Gastrocnemius medialis (tissue), 4 donors: ENCODE measurements at regions not wholly inside any gene's neighbourhood (a gene's known extent, or its start where the extent isn't known, plus 50 kb on each side); places are given as distances from the start of the nearest gene placed in this dataset.

Source experiments
- POLR2A ChIP-seq, 2 donors: fragments of 450-650 bp; IDR thresholded peaks; one replicate each; pipeline ENCODE4 v1.6.1; 2017; ENCODE audit warnings: antibody characterized with exemption in 2 of 2, mild to moderate bottlenecking in 2 of 2, moderate library complexity in 2 of 2
- TF ChIP-seq, protein P1 (sequence below), 5 experiments: fragments of 450-650 bp in 3 of 5; fragments of 200-600 bp in 2 of 5; sonication (generic) in 2 of 5; IDR thresholded peaks in 4 of 5; conservative IDR thresholded peaks in 1 of 5; 1 replicate in 4 of 5; 2 replicates in 1 of 5; pipeline ENCODE4 v1.5.1; 2016 to 2019; ENCODE audit warnings: antibody characterized with exemption in 5 of 5, mild to moderate bottlenecking in 3 of 5, moderate library complexity in 3 of 5

DNA sequence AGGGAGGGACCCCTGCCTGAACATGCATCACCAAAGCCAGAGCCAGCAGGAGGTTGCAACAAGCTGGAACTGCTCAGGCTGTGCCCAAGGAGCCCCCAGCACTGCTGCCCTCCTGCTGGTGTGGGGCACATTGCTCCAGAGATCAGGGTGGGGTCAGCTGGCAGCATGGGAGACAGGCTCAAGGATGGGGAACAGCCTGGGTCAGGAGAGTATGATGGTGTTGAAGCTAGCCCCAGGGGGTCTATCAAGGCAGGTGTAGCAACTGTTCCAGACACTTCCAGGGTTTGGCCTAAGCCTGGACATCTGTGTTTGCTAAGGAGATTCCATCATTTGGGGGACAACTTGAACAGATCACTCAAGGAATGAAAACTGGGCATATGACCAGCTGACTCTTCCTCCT, 133.1 kb downstream of the ATPSCKMT start:
- TF ChIP-seq, protein P1, sequence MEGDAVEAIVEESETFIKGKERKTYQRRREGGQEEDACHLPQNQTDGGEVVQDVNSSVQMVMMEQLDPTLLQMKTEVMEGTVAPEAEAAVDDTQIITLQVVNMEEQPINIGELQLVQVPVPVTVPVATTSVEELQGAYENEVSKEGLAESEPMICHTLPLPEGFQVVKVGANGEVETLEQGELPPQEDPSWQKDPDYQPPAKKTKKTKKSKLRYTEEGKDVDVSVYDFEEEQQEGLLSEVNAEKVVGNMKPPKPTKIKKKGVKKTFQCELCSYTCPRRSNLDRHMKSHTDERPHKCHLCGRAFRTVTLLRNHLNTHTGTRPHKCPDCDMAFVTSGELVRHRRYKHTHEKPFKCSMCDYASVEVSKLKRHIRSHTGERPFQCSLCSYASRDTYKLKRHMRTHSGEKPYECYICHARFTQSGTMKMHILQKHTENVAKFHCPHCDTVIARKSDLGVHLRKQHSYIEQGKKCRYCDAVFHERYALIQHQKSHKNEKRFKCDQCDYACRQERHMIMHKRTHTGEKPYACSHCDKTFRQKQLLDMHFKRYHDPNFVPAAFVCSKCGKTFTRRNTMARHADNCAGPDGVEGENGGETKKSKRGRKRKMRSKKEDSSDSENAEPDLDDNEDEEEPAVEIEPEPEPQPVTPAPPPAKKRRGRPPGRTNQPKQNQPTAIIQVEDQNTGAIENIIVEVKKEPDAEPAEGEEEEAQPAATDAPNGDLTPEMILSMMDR (IDR thresholded peaks at IDR 0.05 in 4 of 5, conservative IDR thresholded peaks at IDR 0.05 in 1 of 5): no peak
- TF ChIP-seq POLR2A (IDR thresholded peaks at IDR 0.05): no peak
